GM18907 (cell line): ENCODE measurements at regions not wholly inside any gene's neighbourhood (a gene's known extent, or its start where the extent isn't known, plus 50 kb on each side); places are given as distances from the start of the nearest gene placed in this dataset.
"Not testable (repeated sequence)": the region's sequence is repeated elsewhere in the genome, so short reads cannot be mapped to it uniquely, and the experiment has no call there.

ENCODE experiments used
- ATAC-seq: cut with Tn5 transposase; IDR thresholded peaks from one replicate; pipeline ENCODE4 v1.9.1; 2021; ENCODE audit warnings: mild to moderate bottlenecking, moderate library complexity; ENCODE audit not compliant: unreplicated experiment

DNA sequence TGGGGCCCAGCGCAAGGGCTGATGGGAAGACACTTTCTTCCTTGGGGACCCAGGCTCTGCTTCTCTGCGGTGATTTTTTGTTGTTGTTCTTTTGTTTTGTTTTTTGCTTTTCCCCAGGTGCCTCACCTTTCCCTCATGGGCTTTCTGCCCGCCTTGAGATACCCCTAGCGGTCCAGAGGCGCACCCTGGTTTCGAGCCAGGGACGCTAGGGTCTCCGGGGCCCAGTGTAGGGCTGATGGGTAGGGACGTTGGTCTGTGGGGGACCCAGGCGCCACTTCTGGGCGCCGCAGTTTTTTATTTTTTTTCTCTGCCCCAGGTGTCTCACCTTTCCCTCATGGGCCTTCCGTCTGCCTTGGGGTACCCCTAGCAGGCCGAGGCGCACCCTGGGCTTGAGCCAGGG is 192.7 kb downstream of the POTEG start:
- ATAC-seq: not testable (repeated sequence)

DNA sequence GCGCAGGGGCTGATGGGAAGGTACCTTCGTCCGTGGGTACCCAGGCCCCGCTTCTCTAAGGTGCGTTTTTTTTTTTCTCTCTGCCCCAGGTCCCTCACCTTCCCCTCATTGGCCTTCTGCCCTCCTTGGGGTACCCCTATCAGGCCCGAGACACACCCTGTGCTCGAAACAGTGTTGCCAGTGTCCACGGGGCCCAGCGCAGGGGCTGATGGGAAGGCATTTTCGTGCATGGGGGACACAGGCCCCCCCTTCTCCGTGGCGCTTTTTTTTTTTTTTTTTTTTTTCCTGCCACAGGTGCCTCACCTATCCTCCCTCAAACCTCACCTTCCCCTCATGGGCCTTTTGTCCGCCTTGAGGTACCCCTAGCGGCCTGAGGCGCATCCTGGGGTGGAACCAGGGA is 191.6 kb downstream of the POTEG start:
- not testable (repeated sequence) for ATAC-seq

DNA sequence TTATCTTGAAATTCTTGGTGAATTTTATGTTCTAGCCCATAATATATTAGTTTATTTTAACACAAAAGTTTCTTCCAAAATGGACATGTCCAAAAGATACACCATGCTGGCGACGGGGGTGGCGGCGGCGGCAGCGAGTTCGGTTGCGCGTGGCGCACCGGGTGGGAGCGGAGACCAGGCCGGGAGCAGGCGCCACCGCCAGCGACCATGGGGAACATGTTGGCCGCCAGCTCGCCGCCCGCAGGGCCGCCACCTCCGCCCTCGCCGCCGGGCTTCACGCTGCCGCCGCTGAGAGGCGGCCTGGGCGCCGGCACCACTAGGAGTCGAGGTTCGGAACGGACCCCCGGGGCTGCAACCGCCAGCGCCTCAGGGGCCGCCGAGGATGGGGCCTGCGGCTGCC is 167.2 kb downstream of the POTEG start:
- ATAC-seq: not testable (repeated sequence)

DNA sequence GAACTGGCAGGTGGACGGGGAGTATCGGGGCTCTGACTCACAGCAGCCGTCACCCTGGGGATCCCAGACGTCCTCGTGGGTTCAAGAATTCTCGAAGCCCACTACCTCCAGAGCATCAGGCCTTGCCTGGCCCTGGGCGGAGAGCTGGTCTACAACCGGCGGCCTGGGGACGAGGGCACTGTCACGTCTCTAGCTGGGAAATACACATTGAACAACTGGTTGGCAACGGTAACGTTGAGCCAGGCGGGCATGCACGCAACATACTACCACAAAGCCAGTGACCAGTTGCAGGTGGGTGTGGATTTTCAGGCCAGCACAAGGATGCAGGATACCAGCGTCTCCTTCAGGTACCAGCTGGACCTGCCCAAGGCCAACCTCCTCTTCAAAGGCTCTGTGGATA is 166.5 kb downstream of the POTEG start:
- not testable (repeated sequence) for ATAC-seq

DNA sequence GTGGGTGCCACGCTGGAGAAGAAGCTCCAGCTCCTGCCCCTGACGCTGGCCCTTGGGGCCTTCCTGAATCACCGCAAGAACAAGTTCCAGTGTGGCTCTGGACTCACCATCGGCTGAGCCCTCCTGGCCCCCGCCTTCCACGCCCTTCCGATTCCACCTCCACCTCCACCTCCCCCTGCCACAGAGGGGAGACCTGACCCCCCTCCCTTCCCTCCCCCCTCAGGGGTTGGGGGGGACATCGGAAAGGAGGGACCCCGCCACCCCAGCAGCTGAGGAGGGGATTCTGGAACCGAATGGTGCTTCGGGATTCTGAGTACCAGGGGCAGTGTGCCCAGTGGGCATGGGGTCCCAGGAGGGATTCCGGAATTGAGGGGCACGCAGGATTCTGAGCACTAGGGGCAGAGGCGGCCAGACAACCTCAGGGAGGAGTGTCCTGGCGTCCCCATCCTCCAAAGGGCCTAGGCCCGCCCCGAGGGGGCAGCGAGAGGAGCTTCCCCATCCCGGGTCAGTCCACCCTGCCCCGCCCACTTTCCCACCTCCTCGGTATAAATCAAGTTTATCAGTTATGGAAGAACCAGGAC is 166.0 kb downstream of the POTEG start:
- not testable (repeated sequence) for ATAC-seq

DNA sequence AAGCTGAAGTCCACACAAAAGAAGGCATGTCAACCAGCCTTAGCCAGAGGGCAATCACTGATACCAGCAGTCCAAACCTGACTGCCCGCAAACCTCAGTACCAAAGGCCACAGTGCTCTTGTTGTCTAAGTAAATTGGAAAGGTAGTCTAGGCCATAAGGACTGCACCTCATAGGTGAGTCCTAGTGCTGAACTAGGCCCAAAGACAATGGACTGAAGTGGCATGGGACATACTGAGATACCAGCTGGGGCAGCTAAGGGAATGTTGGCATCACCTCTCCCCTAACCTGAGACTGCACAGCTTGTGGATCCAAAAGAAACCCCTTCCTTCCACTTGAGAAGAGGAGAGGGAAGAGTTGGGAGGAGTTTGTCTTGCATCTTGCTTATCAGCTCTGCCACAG is 161.9 kb downstream of the POTEG start:
- not testable (repeated sequence) for ATAC-seq

DNA sequence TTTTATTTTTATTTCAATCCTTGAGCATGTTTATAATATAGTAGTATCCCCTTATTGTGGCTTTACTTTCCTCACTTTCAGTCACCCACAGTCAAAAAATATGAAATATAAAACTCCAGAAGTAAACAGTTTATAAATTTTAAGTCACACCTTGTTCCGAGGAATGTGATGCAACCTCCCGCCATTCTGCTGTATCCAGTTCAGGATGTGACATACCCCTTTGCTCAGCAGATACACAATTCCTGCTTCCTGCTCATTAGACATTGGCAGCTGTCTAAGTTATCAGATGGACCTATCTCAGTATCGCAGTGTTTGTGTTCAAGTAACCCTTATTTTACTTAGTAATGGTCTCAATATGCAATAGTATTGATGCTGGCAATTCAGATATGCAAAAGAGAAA is 144.5 kb downstream of the POTEG start:
- not testable (repeated sequence) for ATAC-seq

DNA sequence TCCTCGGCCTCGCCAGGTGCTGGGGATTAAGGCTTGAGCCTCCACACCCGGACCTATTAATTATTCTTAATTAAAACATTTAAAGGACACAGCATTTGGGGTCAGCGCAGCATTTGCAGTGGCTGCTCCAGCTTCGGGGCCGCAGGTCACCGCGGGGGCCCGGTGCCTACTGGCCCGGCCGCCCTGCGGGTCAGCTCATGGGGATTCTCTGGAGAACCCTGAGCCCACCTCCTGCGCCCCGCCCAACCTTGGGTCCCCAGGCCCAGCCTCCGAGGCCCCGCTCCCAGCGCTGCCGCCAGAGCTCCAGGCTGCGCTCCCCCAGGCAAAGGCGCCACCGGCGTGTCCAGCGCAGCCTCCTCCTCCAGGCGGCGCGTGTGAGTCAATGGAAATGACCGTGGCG is 133.9 kb downstream of the POTEG start:
- ATAC-seq: not testable (repeated sequence)

DNA sequence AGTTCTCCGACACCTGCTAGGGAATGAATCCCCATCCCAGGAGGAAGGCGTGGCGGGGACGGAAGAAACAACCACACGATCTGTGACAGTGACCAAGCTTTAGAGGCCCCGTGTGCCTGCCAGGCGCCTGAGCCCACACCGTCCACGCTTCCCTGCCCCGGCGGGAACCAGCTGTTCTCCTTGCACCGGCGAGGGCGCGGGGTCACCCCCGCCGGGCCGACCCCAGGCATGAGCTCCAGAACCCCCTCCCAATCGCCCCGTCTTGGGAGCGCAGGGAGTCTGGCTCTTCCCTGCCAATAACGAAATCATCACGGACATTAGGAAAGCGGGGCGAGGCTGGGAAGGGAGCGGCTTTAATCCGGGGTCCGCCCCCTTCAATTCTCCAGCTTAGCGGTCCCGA is 133.3 kb downstream of the POTEG start:
- not testable (repeated sequence) for ATAC-seq

DNA sequence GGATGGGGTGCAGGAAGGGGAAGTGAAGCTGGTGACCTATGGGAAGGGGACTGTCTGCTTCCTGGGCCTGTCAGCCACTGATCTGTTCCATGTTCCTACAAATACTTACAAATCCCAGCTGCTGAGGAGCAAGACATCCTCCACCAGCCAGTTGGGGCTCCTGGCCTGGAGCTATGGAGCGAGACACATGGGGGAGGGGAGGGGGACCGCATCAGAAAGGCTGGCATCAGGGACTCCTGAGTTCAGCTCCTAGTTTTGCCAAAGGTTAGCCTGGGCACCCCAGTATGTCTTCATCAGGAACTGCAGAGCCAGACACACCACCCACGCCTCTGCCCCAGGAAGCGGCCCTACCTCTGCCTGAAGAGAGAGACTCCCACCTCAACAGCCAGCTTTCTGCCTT is 130.3 kb downstream of the POTEG start:
- ATAC-seq: not testable (repeated sequence)

DNA sequence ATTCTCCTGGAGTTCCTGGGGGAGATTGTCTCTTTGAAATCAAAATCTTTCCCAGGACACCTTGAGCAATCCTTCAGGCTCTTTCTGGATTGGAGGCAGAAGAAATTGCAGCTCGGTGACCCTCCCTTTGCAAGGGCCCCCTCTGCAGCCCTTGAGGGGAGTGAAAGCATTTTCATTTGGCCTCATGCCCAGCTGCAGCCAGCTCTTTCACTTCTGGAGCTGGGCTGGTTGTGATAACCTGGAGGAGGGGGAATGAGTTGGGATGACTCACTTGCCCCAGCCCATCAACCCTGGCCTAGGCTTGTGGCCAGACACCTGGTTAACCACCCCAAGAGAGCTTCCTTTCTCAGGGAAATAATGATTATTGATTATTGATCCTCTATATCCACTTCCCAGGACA is 129.7 kb downstream of the POTEG start:
- not testable (repeated sequence) for ATAC-seq

DNA sequence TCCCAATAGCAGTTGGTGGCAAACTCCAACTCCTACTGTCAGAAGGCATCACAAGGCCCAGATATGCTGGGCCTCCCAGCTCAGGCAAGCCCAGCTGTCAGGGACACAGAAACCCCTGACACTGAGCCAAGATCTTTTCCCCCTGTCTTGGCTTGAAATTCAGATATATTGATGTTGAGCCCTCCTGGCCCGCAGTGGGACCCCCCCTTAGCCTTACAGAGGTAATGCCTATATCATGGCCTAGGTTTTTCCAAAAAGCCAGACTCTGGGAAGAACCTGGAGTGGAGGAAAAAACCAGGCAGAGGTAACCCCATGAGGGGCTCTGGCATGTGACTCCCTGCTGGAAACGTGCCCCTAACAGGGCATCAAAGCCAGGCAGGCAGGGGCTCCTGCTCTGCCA is 129.2 kb downstream of the POTEG start:
- not testable (repeated sequence) for ATAC-seq

DNA sequence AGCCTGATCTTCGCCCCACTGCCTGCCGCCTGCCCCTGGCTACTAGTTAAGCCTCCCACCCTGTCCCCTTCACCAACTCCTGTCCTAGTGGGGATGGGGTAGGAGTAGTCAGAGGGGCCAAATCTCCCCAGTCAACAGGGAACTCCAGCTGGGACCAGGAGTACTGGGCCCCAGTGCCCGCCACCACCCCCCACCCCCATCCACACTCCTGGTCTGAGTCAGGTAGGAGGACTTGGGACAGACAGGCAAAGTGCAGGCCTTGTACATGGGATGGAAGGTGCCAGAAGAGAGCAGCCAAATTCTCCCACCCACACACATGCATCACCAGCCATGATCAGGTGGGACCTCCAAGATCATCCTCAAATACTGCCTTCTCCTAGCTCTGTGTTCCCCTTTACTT is 128.4 kb downstream of the POTEG start:
- ATAC-seq: not testable (repeated sequence)

DNA sequence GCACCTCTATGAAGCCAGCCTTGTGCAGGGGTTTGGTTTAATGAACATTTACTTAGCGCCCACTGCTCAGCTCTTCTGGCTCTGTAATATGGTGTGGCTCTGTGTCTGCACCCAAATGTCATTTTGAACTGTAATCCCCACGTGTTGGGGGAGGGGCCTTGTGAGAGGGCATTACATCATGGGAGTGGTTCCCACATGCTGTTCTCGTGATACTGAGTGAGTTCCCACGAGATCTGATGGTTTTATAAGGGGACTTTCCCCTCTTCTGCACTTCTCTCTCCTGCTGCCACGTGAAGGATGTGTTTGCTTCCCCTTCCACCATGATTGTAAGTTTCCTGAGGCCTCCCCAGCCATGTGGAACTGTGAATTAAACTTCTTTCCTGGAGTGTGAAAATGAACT is 127.7 kb downstream of the POTEG start:
- ATAC-seq: not testable (repeated sequence)

DNA sequence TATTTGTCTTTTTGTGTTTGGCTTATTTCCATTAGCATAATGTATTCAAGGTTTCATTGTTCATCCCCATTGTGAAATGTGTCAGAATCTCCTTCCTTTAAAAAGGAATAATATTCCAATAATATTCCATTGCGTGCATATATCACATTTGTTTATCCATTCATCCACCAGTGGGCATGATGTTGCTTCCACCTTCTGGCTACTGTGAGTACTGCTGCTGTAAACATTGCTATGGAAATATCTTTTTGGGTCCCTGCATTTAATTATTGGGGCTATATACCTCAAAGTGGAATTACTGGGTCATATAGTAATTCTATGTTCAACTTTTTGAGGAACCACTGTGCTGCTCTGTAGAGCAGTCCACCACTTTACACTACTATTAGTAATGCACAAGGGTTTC is 123.1 kb downstream of the POTEG start:
- ATAC-seq: not testable (repeated sequence)

DNA sequence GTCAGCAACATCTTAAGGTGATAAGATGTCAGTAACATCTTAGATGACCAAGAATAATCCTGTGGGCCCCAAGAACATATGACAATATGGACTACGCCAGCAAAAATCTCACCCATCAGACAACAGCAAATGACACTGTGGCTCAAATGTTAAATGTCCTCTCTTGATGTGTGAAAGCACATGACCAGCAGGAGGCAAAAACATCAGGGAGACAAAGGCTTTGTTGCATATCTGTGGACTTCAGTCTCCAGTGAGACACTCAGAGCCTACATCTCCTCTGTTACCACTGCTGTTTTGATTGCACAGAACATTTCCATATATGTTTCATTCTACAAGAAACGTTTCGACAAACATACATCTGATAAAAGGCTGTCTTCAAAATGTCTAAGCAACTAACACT is 103.5 kb downstream of the POTEG start:
- ATAC-seq: not testable (repeated sequence)

DNA sequence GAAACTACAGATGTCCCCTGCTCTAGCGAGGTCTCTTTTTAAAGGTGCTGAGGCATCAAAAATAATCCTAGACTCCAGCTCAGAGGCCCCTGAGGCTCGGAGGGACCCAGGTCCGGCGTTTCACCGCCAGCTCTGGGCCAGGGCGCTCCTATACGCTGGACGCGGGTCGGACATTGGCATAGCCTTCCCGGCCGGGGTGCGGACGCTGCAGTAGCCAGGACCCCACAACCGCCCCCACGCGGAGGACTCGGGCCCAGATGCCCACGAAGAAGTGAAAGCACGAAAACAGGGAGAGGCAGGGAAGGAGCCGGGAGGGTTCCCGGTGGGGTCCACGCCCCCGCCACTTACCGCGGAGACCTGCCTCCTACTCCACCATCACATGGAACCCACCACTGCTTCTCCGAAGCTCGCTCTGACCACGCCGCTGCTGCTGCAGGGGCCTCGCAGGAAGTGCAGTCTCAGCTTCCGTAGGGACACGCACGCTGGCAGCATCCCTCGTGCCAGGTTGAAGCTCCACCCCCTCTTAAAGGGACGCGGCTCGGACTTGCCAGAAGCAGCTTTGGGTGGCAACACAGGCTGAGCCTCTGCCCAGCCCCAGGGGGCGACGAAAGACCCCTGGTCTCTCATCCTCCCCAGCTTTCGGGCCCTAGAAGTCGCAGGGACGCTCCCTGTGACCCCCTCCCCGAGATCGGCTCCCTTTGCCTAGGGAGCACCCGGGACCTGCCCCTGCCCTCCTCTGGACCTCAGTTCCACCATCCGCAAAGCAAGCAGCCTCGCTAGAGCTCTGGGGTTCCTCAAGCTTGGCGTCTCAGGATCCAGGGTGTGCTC is 96.7 kb downstream of the POTEG start:
- ATAC-seq: peak; percentile 68

DNA sequence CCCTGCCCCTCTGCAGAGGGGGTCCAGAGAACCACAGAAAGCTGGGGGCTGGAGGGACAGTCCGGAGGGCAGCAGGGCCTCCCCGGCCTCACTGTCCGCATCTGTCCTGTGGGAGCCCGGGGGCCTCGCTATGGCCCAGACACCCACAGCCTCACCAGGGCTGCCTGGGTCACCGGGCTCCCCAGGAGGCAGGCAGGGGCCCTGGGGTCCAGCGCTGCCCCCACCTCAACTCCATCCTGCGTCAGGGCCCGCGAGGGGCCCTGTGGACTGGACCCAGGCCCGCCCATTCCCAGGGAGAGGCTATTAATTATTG is 96.1 kb downstream of the POTEG start:
- ATAC-seq: not testable (repeated sequence)

DNA sequence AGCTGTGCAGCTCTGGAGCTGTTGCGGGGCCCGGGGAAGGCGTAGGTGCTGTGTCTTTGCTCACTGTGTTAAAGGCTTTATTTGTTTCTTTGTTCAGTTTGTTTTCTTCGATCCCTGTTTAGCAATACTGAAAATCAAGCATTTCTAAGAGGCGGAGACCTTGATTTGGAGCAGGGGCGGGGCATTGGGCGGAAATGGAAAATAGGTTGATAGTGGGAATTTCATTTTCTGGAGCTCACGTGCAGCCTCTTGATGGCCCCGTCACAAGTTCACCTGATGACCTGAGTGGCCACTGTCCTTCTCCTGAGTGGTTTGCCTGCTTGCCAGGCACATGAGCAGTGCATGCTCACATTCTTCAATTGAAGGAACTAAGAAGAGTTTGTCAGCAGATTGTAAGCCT is 93.2 kb downstream of the POTEG start:
- ATAC-seq: not testable (repeated sequence)

DNA sequence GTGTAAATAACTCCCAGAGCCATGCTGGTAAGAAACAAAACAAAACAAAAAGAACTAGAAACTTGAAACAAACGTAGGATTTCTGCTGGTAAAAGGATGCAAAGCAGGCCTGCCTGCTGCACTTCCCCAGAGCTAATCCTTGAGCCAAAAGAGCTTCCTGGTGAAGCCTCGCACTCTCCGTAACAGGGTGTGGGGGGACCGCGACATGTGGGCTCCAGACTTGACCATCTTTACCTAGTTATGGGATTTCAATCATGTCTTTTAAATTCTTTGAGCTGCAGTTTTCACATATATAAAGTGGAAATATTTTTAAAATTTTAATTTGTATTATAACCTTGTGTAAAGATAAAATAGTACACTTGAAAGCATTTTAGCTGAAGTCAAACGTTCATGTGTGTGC is 92.5 kb downstream of the POTEG start:
- ATAC-seq: not testable (repeated sequence)

DNA sequence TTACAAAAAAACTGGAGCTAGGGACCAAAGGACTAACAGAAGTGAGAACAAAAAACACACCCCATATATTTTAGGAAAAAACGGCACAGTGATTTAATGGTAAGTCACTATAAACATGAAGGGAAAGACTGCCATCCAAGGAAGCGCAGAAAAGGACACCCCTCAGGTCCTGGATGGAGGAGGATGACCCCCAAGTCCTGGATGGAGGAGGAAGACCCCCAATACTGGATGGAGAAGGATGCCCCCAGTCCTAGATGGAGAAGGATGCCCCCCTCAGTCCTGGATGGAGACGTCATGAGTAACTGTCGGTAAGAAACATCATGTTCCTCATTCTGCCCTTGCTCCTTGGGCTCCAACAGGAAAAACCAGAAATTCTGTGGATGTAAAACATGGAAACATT is 89.9 kb downstream of the POTEG start:
- not testable (repeated sequence) for ATAC-seq

DNA sequence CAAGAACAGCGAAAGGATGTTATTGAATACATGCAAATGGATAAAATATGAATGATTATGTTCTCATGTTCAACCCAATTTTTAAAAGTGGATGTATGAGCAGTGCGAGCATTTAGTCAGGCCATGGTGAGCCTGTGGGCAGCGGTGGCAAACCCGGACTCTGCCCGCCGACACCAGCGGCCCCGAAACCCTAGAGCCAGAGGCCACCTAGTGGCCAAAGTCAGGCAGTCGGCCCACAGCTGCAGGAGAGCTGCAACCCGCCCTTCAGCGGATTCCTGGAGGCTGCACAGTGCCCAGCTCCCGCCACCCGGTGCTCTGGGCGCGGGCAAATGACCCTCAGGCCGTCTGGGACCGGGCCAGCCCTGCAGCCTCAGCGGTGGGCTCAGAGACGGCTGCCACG is 89.5 kb downstream of the POTEG start:
- not testable (repeated sequence) for ATAC-seq
